ENCODE measurements at regions not wholly inside any gene's neighbourhood (a gene's known extent, or its start where the extent isn't known, plus 50 kb on each side); places are given as distances from the start of the nearest gene placed in this dataset.

- TF ChIP-seq CTCF (IDR thresholded peaks at IDR 0.05) (no peak), POLR2A (IDR thresholded peaks at IDR 0.05) (no peak)
Measured at GRCh38 chr7:18117482-18117881, 89.8 kb upstream of the PRPS1L1 start.
